PFSK-1 (cell line): ENCODE measurements at regions not wholly inside any gene's neighbourhood (a gene's known extent, or its start where the extent isn't known, plus 50 kb on each side); places are given as distances from the start of the nearest gene placed in this dataset.

Experiments
- POLR2AphosphoS5 ChIP-seq: IDR thresholded peaks from 2 replicates; pipeline ENCODE4 v1.6.1; 2012; ENCODE audit warnings: low read depth, mild to moderate bottlenecking, control low read depth, low read length, moderate library complexity
- REST ChIP-seq, 2 experiments: IDR thresholded peaks; 2 replicates each; pipeline versions ENCODE4 v1.6.1 to v1.8.0; 2011 to 2012; ENCODE audit warnings: low read depth in 2 of 2, low read length in 2 of 2, control low read depth in 1 of 2, inconsistent platforms in 1 of 2, mild to moderate bottlenecking in 1 of 2, moderate library complexity in 1 of 2; ENCODE audit not compliant: insufficient read depth in 1 of 2
- SIN3A ChIP-seq: IDR thresholded peaks from 2 replicates; pipeline ENCODE4 v1.6.1; 2012; ENCODE audit warnings: mild to moderate bottlenecking, low read length, moderate library complexity, borderline replicate concordance; ENCODE audit not compliant: insufficient read depth
- TAF1 ChIP-seq: IDR thresholded peaks from 2 replicates; pipeline ENCODE4 v1.6.1; 2012; ENCODE audit warnings: low read length, control low read depth, borderline replicate concordance; ENCODE audit not compliant: insufficient read depth

- TF ChIP-seq POLR2AphosphoS5 (no peak), SIN3A (no peak), REST (IDR thresholded peaks at IDR 0.05; ENCODE audit: insufficient read depth in 1 of 2, low read depth in 2 of 2, low read length in 2 of 2) (no peak), TAF1 (no peak)
These were observed 79.7 kb upstream of the SMIM23 start for GRCh38 chr5:171705830-171706468.
